MM.1S (cell line): ENCODE measurements at regions not wholly inside any gene's neighbourhood (a gene's known extent, or its start where the extent isn't known, plus 50 kb on each side); places are given as distances from the start of the nearest gene placed in this dataset.

Experiments used
- DNase-seq: peaks from one replicate; pipeline ENCODE4 v3.0.0-alpha.2; 2015
- H2AFZ ChIP-seq: fragments of 300-600 bp; sonication (generic); 2 replicates; pipeline ENCODE4 v1.6.0; 2016; ENCODE audit warnings: antibody characterized with exemption, low read length
- H3F3A ChIP-seq: fragments of 300-600 bp; sonication (generic); 2 replicates; pipeline ENCODE4 v1.6.1; 2016; ENCODE audit warnings: mild to moderate bottlenecking, antibody characterized with exemption, low read length, moderate library complexity, mixed read lengths; ENCODE audit not compliant: insufficient read depth
- H3K27ac ChIP-seq: fragments of 300-600 bp; sonication (generic); 2 replicates; pipeline ENCODE4 v1.5.1; 2016; ENCODE audit warnings: mild to moderate bottlenecking, low read length
- H3K27me3 ChIP-seq: fragments of 300-600 bp; sonication (generic); replicated peaks from 2 replicates; pipeline ENCODE4 v1.6.0; 2016; ENCODE audit warnings: low read length; ENCODE audit not compliant: insufficient read depth
- H3K36me3 ChIP-seq: fragments of 300-600 bp; sonication (generic); replicated peaks from 2 replicates; pipeline ENCODE4 v1.6.1; 2016; ENCODE audit warnings: mild to moderate bottlenecking, low read length, mixed read lengths; ENCODE audit not compliant: insufficient read depth
- H3K4me1 ChIP-seq: fragments of 300-600 bp; sonication (generic); 2 replicates; pipeline ENCODE4 v1.6.1; 2016; ENCODE audit warnings: low read length, mixed read lengths
- H3K4me2 ChIP-seq: fragments of 300-600 bp; sonication (generic); 2 replicates; pipeline ENCODE4 v1.6.0; 2016; ENCODE audit warnings: low read depth, low read length
- H3K4me3 ChIP-seq: fragments of 300-600 bp; sonication (generic); 2 replicates; pipeline ENCODE4 v1.5.1; 2016; ENCODE audit warnings: low read length, mixed read lengths
- H3K79me2 ChIP-seq: fragments of 300-600 bp; sonication (generic); 2 replicates; pipeline ENCODE4 v1.6.1; 2016; ENCODE audit warnings: mixed run types, low read length, mixed read lengths
- H3K9ac ChIP-seq: fragments of 300-600 bp; sonication (generic); 2 replicates; pipeline ENCODE4 v1.6.1; 2016; ENCODE audit warnings: low read length, mixed read lengths
- H3K9me2 ChIP-seq: fragments of 300-600 bp; sonication (generic); replicated peaks from 2 replicates; pipeline ENCODE4 v1.6.1; 2016; ENCODE audit warnings: mild to moderate bottlenecking, low read length, mixed read lengths; ENCODE audit not compliant: insufficient read depth
- H3K9me3 ChIP-seq: fragments of 300-600 bp; sonication (generic); replicated peaks from 2 replicates; pipeline ENCODE4 v1.6.1; 2016; ENCODE audit warnings: mild to moderate bottlenecking, low read length, mixed read lengths; ENCODE audit not compliant: insufficient read depth
- H4K20me1 ChIP-seq: fragments of 300-600 bp; sonication (generic); 2 replicates; pipeline ENCODE4 v1.6.1; 2016; ENCODE audit warnings: mild to moderate bottlenecking, low read length, moderate library complexity, mixed read lengths; ENCODE audit not compliant: insufficient read depth
- EZH2 ChIP-seq: fragments of 300-600 bp; sonication (generic); optimal IDR thresholded peaks from 2 replicates; pipeline ENCODE3; 2017; ENCODE audit warnings: low read depth, mild to moderate bottlenecking, antibody characterized with exemption, low read length, mixed read lengths
- EZH2phosphoT487 ChIP-seq: fragments of 300-600 bp; sonication (generic); IDR thresholded peaks from 2 replicates; pipeline ENCODE4 v1.6.1; 2018; ENCODE audit warnings: antibody characterized with exemption, low read length
- TF ChIP-seq, protein P1 (sequence below): fragments of 300-600 bp; sonication (generic); IDR thresholded peaks from 2 replicates; pipeline ENCODE4 v1.5.1; 2016; ENCODE audit warnings: antibody characterized with exemption, low read length, mixed read lengths

GRCh38 chr10:20443094-20443493 is 454.0 kb downstream of the NEBL start:
- H3K9ac ChIP-seq, result no peak overlapping the region
- H3K79me2 ChIP-seq, result no peaks in the 10 kb centered on the region
- no peaks in the 10 kb centered on the region for H3F3A ChIP-seq
- no peak overlapping the region for H3K4me3 ChIP-seq
- H3K4me1 ChIP-seq, result no peaks in the 10 kb centered on the region
- no peak overlapping the region for H2AFZ ChIP-seq
- TF ChIP-seq EZH2phosphoT487 (no peak), EZH2 (no peak)
- TF ChIP-seq, protein P1, sequence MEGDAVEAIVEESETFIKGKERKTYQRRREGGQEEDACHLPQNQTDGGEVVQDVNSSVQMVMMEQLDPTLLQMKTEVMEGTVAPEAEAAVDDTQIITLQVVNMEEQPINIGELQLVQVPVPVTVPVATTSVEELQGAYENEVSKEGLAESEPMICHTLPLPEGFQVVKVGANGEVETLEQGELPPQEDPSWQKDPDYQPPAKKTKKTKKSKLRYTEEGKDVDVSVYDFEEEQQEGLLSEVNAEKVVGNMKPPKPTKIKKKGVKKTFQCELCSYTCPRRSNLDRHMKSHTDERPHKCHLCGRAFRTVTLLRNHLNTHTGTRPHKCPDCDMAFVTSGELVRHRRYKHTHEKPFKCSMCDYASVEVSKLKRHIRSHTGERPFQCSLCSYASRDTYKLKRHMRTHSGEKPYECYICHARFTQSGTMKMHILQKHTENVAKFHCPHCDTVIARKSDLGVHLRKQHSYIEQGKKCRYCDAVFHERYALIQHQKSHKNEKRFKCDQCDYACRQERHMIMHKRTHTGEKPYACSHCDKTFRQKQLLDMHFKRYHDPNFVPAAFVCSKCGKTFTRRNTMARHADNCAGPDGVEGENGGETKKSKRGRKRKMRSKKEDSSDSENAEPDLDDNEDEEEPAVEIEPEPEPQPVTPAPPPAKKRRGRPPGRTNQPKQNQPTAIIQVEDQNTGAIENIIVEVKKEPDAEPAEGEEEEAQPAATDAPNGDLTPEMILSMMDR, result no peak
- no peaks in the 10 kb centered on the region for H3K9me3 ChIP-seq
- DNase-seq, result no peak
- no peaks in the 10 kb centered on the region for H4K20me1 ChIP-seq
- no peaks in the 10 kb centered on the region for H3K27me3 ChIP-seq
- H3K4me2 ChIP-seq, result no peak overlapping the region
- H3K9me2 ChIP-seq, result no peaks in the 10 kb centered on the region
- H3K27ac ChIP-seq, result no peak overlapping the region
- no peaks in the 10 kb centered on the region for H3K36me3 ChIP-seq

GRCh38 chr10:20429742-20430141 is 467.4 kb downstream of the NEBL start:
- H3K4me3 ChIP-seq, result no peak overlapping the region
- no peaks in the 10 kb centered on the region for H3K4me1 ChIP-seq
- H3K9me3 ChIP-seq, result no peaks in the 10 kb centered on the region
- no peaks in the 10 kb centered on the region for H3K27me3 ChIP-seq
- TF ChIP-seq, protein P1, result no peak
- TF ChIP-seq EZH2phosphoT487, result no peak
- no peak for TF ChIP-seq EZH2
- H3K9me2 ChIP-seq, result no peaks in the 10 kb centered on the region
- DNase-seq, result no peak
- H4K20me1 ChIP-seq, result no peaks in the 10 kb centered on the region
- H3K9ac ChIP-seq, result no peak overlapping the region
- no peaks in the 10 kb centered on the region for H3K36me3 ChIP-seq
- no peak overlapping the region for H2AFZ ChIP-seq
- no peak overlapping the region for H3K27ac ChIP-seq
- H3K79me2 ChIP-seq, result no peaks in the 10 kb centered on the region
- no peaks in the 10 kb centered on the region for H3F3A ChIP-seq
- H3K4me2 ChIP-seq, result no peak overlapping the region

GRCh38 chr10:20427821-20428220 is 469.3 kb downstream of the NEBL start:
- no peak for TF ChIP-seq EZH2phosphoT487
- TF ChIP-seq EZH2, result no peak
- TF ChIP-seq, protein P1, result no peak
- no peaks in the 10 kb centered on the region for H3K36me3 ChIP-seq
- H3K9ac ChIP-seq, result no peak overlapping the region
- no peak overlapping the region for H3K27ac ChIP-seq
- H3K79me2 ChIP-seq, result no peaks in the 10 kb centered on the region
- H3F3A ChIP-seq, result no peaks in the 10 kb centered on the region
- H3K4me2 ChIP-seq, result no peak overlapping the region
- no peaks in the 10 kb centered on the region for H3K4me1 ChIP-seq
- no peaks in the 10 kb centered on the region for H3K9me3 ChIP-seq
- H3K9me2 ChIP-seq, result no peaks in the 10 kb centered on the region
- H2AFZ ChIP-seq, result no peak overlapping the region
- H4K20me1 ChIP-seq, result no peaks in the 10 kb centered on the region
- no peaks in the 10 kb centered on the region for H3K27me3 ChIP-seq
- no peak overlapping the region for H3K4me3 ChIP-seq
- DNase-seq, result no peak
